HCT116 (cell line): ENCODE measurements at regions not wholly inside any gene's neighbourhood (a gene's known extent, or its start where the extent isn't known, plus 50 kb on each side); places are given as distances from the start of the nearest gene placed in this dataset.

Experiments
- ATAC-seq: fragments of 200-7000 bp; cut with Tn5 transposase; 2 replicates; pipeline ENCODE4 v1.9.1; 2020; ENCODE audit warnings: mild to moderate bottlenecking, moderate library complexity
- BruUV-seq: library from RNA; stranded (reverse); fragments of 400-500 nt; replicated peaks from 2 replicates; lab custom pipeline; 2021; lab: Mats Ljungman, UMichigan
- CTCF ChIA-PET: fragments of 300-600 bp; sonication (Branson Sonifier 250); formaldehyde crosslinking; loops from one replicate; lab custom pipeline; 2021; ENCODE audit warnings: antibody characterized with exemption; lab: Charles Lee
- POLR2A ChIA-PET: fragments of 300-600, 350-600 bp; sonication (Branson Sonifier 250); formaldehyde crosslinking; loops from one replicate; lab custom pipeline; 2021; ENCODE audit warnings: antibody characterized with exemption; lab: Charles Lee
- RAD21 ChIA-PET, 2 experiments: fragments of 300-600 bp; sonication (Branson Sonifier 250); formaldehyde crosslinking; loops; one replicate each; lab custom pipeline; 2023; ENCODE audit warnings: low total read pairs in 2 of 2; ENCODE audit not compliant: uncharacterized antibody in 2 of 2, unreplicated experiment in 2 of 2, low non-redundant PET in 1 of 2; lab: Charles Lee
- DNase-seq: peaks from one replicate; pipeline ENCODE4 v3.0.0-alpha.2; 2010; ENCODE audit warnings: low read depth, low spot score
- H2AFZ ChIP-seq: fragments of 200-600 bp; shearing (Covaris generic), sonication (generic); 2 replicates; pipeline ENCODE4 v1.6.1; 2017; ENCODE audit warnings: low read depth, mixed run types, mixed read lengths, antibody characterized with exemption, low read length; ENCODE audit not compliant: poor library complexity, severe bottlenecking
- H3K27ac ChIP-seq: 2 replicates; pipeline ENCODE4 v1.5.1; 2012; ENCODE audit warnings: low read depth, low read length
- H3K27me3 ChIP-seq: fragments of 200-600 bp; sonication (generic); 2 replicates; pipeline ENCODE4 v1.6.1; 2016; ENCODE audit warnings: mixed run types, low read length, mixed read lengths; ENCODE audit not compliant: insufficient read depth
- H3K36me3 ChIP-seq, 2 experiments: fragments of 200-500 bp in 1 of 2; fragments of 200-600 bp in 1 of 2; sonication (Bioruptor generic) in 1 of 2; sonication (generic) in 1 of 2; 2 replicates each; pipeline versions ENCODE4 v1.5.1 to v1.6.1; 2014 to 2016; ENCODE audit warnings: low read length in 2 of 2, inconsistent platforms in 1 of 2, mixed read lengths in 1 of 2, mixed run types in 1 of 2; ENCODE audit not compliant: insufficient read depth in 2 of 2, control insufficient read depth in 1 of 2
- H3K4me1 ChIP-seq, 2 experiments: fragments of 200-600 bp in 1 of 2; sonication (generic) in 1 of 2; 2 replicates each; pipeline versions ENCODE4 v1.5.1 to v1.6.1; 2012 to 2017; ENCODE audit warnings: low read length in 2 of 2, inconsistent platforms in 1 of 2, mild to moderate bottlenecking in 1 of 2, mixed read lengths in 1 of 2, mixed run types in 1 of 2, moderate library complexity in 1 of 2; ENCODE audit not compliant: insufficient read depth in 2 of 2, control insufficient read depth in 1 of 2
- H3K4me2 ChIP-seq: fragments of 200-600 bp; sonication (generic); 2 replicates; pipeline ENCODE4 v1.6.1; 2017; ENCODE audit warnings: mixed run types, low read length, mixed read lengths
- H3K4me3 ChIP-seq, 2 experiments: fragments of 200-600 bp in 1 of 2; sonication (generic) in 1 of 2; replicated peaks in 1 of 2; 2 replicates each; pipeline ENCODE4 v1.5.1; 2011 to 2016; ENCODE audit warnings: low read length in 2 of 2, control low read depth in 1 of 2, low read depth in 1 of 2, mild to moderate bottlenecking in 1 of 2, mixed read lengths in 1 of 2, mixed run types in 1 of 2
- H3K79me2 ChIP-seq: fragments of 200-600 bp; sonication (generic); 2 replicates; pipeline ENCODE4 v1.6.1; 2017; ENCODE audit warnings: mild to moderate bottlenecking, mixed run types, low read length, moderate library complexity, mixed read lengths; ENCODE audit not compliant: insufficient read depth
- H3K9ac ChIP-seq: fragments of 200-600 bp; sonication (generic); 2 replicates; pipeline ENCODE4 v1.6.1; 2016; ENCODE audit warnings: low read length, mixed read lengths
- H3K9me2 ChIP-seq: fragments of 200-600 bp; sonication (generic), shearing (Covaris generic); 2 replicates; pipeline ENCODE4 v1.6.1; 2017; ENCODE audit warnings: mixed run types, mild to moderate bottlenecking, moderate library complexity; ENCODE audit not compliant: insufficient read depth
- H3K9me3 ChIP-seq, 2 experiments: fragments of 200-500 bp in 1 of 2; fragments of 200-600 bp in 1 of 2; sonication (Bioruptor generic) in 1 of 2; sonication (generic) in 1 of 2; 2 replicates each; pipeline ENCODE4 v1.6.1; 2014 to 2017; ENCODE audit warnings: low read length in 2 of 2, mixed read lengths in 2 of 2, inconsistent platforms in 1 of 2, low read depth in 1 of 2, mild to moderate bottlenecking in 1 of 2, mixed run types in 1 of 2, moderate library complexity in 1 of 2; ENCODE audit not compliant: control insufficient read depth in 1 of 2, insufficient read depth in 1 of 2
- H4K20me1 ChIP-seq: fragments of 200-600 bp; sonication (generic), shearing (Covaris generic); 2 replicates; pipeline ENCODE4 v1.6.1; 2017; ENCODE audit warnings: mixed run types, mild to moderate bottlenecking, moderate library complexity; ENCODE audit not compliant: insufficient read depth
- CTCF ChIP-seq, 3 experiments: fragments of 200-600 bp in 1 of 3; sonication (generic) in 1 of 3; IDR thresholded peaks in 2 of 3; conservative IDR thresholded peaks in 1 of 3; 2 replicates each; pipeline ENCODE4 v1.5.1; 2012 to 2017; ENCODE audit warnings: low read depth in 2 of 3, low read length in 2 of 3, antibody characterized with exemption in 1 of 3, borderline replicate concordance in 1 of 3, control low read depth in 1 of 3, mild to moderate bottlenecking in 1 of 3, mixed read lengths in 1 of 3, mixed run types in 1 of 3, moderate library complexity in 1 of 3; ENCODE audit not compliant: insufficient read depth in 1 of 3
- EZH2phosphoT487 ChIP-seq: fragments of 200-600 bp; IDR thresholded peaks from 2 replicates; pipeline ENCODE4 v1.6.1; 2018; ENCODE audit warnings: antibody characterized with exemption, borderline replicate concordance
- FOSL1 ChIP-seq: IDR thresholded peaks from 2 replicates; pipeline ENCODE4 v1.6.1; 2012; ENCODE audit warnings: low read depth
- MAX ChIP-seq: IDR thresholded peaks from 2 replicates; pipeline ENCODE4 v1.6.1; 2012
- RAD21 ChIP-seq: IDR thresholded peaks from 2 replicates; pipeline ENCODE4 v1.6.1; 2012; ENCODE audit warnings: low read depth, mild to moderate bottlenecking
- REST ChIP-seq: IDR thresholded peaks from 2 replicates; pipeline ENCODE4 v1.6.1; 2012; ENCODE audit warnings: low read depth
- SP1 ChIP-seq: IDR thresholded peaks from 2 replicates; pipeline ENCODE4 v1.6.1; 2012; ENCODE audit warnings: low read depth
- SRF ChIP-seq: IDR thresholded peaks from 2 replicates; pipeline ENCODE4 v1.6.1; 2012; ENCODE audit warnings: low read depth
- TCF7L2 ChIP-seq: IDR thresholded peaks from 2 replicates; pipeline ENCODE4 v1.7.0; 2011; ENCODE audit warnings: borderline replicate concordance, inconsistent platforms; ENCODE audit not compliant: insufficient read depth, insufficient read length; ENCODE audit errors: extremely low read depth
- intact Hi-C: fragments of 100-400 bp; cut with micrococcal nuclease; formaldehyde crosslinking; loops from 2 replicates; pipeline ENCODE4 v1.10.0; 2022

GRCh38 chr9:643966-644365, 197.5 kb upstream of the DMRT1 start:
- no peak overlapping the region for H3K27ac ChIP-seq
- ChIA-PET CTCF (no interaction called here), RAD21 (no interaction called here), POLR2A (no interaction called here)
- H3K9me2 ChIP-seq = no peaks in the 10 kb centered on the region
- no peaks in the 10 kb centered on the region for H3K36me3 ChIP-seq
- H3K4me2 ChIP-seq = no peak overlapping the region
- H3K27me3 ChIP-seq = no peaks in the 10 kb centered on the region
- no peaks in the 10 kb centered on the region for H3K79me2 ChIP-seq
- DNase-seq = no peak
- no peaks in the 10 kb centered on the region for H4K20me1 ChIP-seq
- no peaks in the 10 kb centered on the region for H3K9me3 ChIP-seq
- no peak for TF ChIP-seq SP1
- TF ChIP-seq FOSL1 = no peak
- TF ChIP-seq EZH2phosphoT487 = no peak
- no peak for TF ChIP-seq SRF
- no peak for TF ChIP-seq MAX
- no peak for TF ChIP-seq RAD21
- no peak for TF ChIP-seq REST
- TF ChIP-seq TCF7L2 = no peak
- TF ChIP-seq CTCF (IDR thresholded peaks at IDR 0.05 in 2 of 3, conservative IDR thresholded peaks at IDR 0.05 in 1 of 3; ENCODE audit: borderline replicate concordance in 1 of 3, insufficient read depth in 1 of 3, low read depth in 2 of 3, low read length in 2 of 3) = no peak
- no TSS peak for BruUV-seq
- no peak overlapping the region for H2AFZ ChIP-seq
- no peaks in the 10 kb centered on the region for H3K4me1 ChIP-seq
- no peak overlapping the region for H3K4me3 ChIP-seq
- H3K9ac ChIP-seq = no peak overlapping the region
- intact Hi-C loops = no loop called here
- no peak for ATAC-seq
